ENCODE measurements at regions not wholly inside any gene's neighbourhood (a gene's known extent, or its start where the extent isn't known, plus 50 kb on each side); places are given as distances from the start of the nearest gene placed in this dataset.

DNA sequence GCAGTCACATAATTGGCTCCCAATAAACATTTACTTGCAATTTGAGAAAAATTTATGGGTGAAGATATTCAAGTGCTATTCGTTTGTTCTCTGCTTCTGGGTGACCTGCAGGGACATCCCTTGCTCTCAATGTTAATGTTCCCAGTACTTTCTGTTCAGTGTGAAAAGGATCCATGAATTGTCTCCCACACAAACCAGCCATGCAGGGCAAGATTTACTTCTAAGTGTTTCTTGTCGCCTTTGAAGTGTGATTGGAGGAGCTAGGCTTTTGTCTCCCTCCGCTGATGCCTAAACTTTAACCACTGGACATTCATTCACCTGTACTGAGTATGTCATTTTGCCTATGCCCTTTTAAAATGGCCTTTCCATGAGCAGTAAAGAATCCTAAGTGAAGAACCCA is 66.4 kb upstream of the ADA2 start:
- TF ChIP-seq, protein P1, sequence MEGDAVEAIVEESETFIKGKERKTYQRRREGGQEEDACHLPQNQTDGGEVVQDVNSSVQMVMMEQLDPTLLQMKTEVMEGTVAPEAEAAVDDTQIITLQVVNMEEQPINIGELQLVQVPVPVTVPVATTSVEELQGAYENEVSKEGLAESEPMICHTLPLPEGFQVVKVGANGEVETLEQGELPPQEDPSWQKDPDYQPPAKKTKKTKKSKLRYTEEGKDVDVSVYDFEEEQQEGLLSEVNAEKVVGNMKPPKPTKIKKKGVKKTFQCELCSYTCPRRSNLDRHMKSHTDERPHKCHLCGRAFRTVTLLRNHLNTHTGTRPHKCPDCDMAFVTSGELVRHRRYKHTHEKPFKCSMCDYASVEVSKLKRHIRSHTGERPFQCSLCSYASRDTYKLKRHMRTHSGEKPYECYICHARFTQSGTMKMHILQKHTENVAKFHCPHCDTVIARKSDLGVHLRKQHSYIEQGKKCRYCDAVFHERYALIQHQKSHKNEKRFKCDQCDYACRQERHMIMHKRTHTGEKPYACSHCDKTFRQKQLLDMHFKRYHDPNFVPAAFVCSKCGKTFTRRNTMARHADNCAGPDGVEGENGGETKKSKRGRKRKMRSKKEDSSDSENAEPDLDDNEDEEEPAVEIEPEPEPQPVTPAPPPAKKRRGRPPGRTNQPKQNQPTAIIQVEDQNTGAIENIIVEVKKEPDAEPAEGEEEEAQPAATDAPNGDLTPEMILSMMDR (IDR thresholded peaks at IDR 0.05) = no peak
- TF ChIP-seq POLR2A (IDR thresholded peaks at IDR 0.05) = no peak

All from lower leg skin (tissue), 3 donors.